ENCODE measurements at regions not wholly inside any gene's neighbourhood (a gene's known extent, or its start where the extent isn't known, plus 50 kb on each side); places are given as distances from the start of the nearest gene placed in this dataset.

DNA sequence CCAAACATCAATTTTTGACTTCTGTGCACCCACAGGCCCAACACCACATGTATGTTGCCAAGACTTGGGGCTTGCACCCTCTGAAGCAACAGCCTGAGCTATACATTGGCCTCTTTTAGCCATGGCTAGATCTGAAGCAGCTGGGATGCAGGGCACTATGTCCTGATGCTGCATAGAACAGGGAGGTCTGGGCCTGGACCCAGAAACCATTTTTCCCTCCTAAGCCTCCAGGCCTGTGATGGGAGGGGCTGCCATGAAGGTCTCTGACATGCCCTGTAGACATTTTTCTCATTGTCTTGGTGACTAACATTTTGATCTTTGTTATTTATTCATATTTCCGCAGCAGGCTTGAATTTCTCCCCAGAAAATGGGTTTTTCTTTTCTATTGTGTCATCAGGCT lies 330.0 kb downstream of the PYDC2 start:
- Histone ChIP-seq H3K4me3 (ENCODE audit: low read depth, low read length) (no peak overlapping the region), H3K36me3 (ENCODE audit: control insufficient read depth, insufficient read depth, low read length) (no peaks in the 10 kb centered on the region), H3K27me3 (ENCODE audit: control insufficient read depth, insufficient read depth, low read length) (no peaks in the 10 kb centered on the region), H3K9me3 (ENCODE audit: control insufficient read depth, insufficient read depth, low read length) (peaks cover 4% of the 10 kb centered on the region), H3K4me1 (ENCODE audit: control insufficient read depth, insufficient read depth, low read length) (no peaks in the 10 kb centered on the region), H3K27ac (ENCODE audit: low read depth, low read length) (no peak overlapping the region)
- DNase-seq (ENCODE audit: low read depth in 4 of 6, low spot score in 6 of 6) = no peak
- WGBS (ENCODE audit: insufficient coverage) = 100% methylated on average over 1 of the region's 1 CpG

DNA sequence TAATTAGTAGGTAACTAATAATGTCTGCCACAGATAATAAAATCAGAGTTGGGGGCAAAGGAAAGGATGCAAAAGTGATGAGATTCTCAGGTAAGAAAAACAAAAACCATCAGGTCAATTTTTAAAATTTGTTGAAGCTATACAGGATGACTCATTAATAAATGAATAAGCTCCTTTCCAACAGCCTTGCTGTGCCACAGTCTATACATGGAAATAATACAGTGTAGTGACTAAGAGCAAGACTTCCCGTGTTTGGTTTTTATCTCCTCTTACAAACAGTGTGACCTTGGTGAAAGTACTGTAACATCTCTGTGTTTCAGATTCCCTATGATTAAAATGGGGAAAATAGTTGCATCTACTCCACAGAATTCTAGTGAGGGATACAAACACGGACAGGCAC lies 331.6 kb downstream of the PYDC2 start:
- peaks cover 4% of the 10 kb centered on the region for H3K9me3 ChIP-seq (ENCODE audit: control insufficient read depth, insufficient read depth, low read length)
- H3K4me1 ChIP-seq (ENCODE audit: control insufficient read depth, insufficient read depth, low read length) = no peaks in the 10 kb centered on the region
- no peaks in the 10 kb centered on the region for H3K27me3 ChIP-seq (ENCODE audit: control insufficient read depth, insufficient read depth, low read length)
- H3K4me3 ChIP-seq (ENCODE audit: low read depth, low read length) = no peak overlapping the region
- H3K27ac ChIP-seq (ENCODE audit: low read depth, low read length) = no peak overlapping the region
- no CpG with 5 or more reads among the region's 2 CpGs for WGBS (ENCODE audit: insufficient coverage)
- no peak for DNase-seq (ENCODE audit: low read depth in 4 of 6, low spot score in 6 of 6)
- no peaks in the 10 kb centered on the region for H3K36me3 ChIP-seq (ENCODE audit: control insufficient read depth, insufficient read depth, low read length)

DNA sequence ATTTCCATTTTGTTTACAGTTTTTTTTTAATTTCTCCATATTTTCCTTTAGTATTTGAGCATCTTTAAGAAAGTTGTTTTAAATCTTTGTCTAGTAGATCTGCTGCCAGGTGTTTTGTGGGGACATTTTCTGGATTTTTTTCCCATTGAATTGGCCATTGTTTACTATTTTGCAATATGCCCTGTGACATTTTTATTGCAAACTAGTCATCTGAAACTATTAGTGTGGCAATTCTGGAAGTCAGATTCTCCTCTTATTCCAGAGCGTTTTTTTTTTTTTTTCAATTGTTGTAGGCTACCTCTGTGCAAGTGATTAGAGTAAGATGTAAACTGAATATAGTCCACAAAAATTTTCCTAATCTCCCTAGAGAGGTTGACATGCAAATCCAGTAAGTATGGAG lies 334.2 kb downstream of the PYDC2 start:
- Histone ChIP-seq H3K4me3 (ENCODE audit: low read depth, low read length) (no peak overlapping the region), H3K36me3 (ENCODE audit: control insufficient read depth, insufficient read depth, low read length) (no peaks in the 10 kb centered on the region), H3K4me1 (ENCODE audit: control insufficient read depth, insufficient read depth, low read length) (no peaks in the 10 kb centered on the region), H3K9me3 (ENCODE audit: control insufficient read depth, insufficient read depth, low read length) (peaks cover 4% of the 10 kb centered on the region), H3K27ac (ENCODE audit: low read depth, low read length) (no peak overlapping the region), H3K27me3 (ENCODE audit: control insufficient read depth, insufficient read depth, low read length) (no peaks in the 10 kb centered on the region)
- WGBS (ENCODE audit: insufficient coverage) = no CpG with 5 or more reads among the region's 1 CpG
- no peak for DNase-seq (ENCODE audit: low read depth in 4 of 6, low spot score in 6 of 6)

DNA sequence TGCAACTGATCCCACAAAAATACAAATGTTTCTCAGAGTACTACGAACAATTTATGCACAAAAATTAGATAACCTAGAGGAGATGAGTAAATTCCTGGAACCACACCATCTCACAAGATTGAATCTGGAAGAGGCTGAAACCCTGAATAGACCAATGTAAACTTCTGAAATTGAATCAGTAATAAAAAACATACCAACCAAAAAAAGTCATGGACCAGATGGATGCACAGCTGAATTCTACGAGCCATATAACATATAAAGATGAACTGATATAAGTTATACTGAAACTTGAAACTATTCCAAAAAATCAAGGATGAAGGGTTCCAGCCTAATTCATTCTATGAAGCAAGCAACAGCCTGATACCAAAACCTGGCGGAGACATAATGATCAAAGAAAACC lies 336.3 kb downstream of the PYDC2 start:
- Histone ChIP-seq H3K4me1 (ENCODE audit: control insufficient read depth, insufficient read depth, low read length) (no peaks in the 10 kb centered on the region), H3K27me3 (ENCODE audit: control insufficient read depth, insufficient read depth, low read length) (no peaks in the 10 kb centered on the region), H3K27ac (ENCODE audit: low read depth, low read length) (no peak overlapping the region), H3K36me3 (ENCODE audit: control insufficient read depth, insufficient read depth, low read length) (no peaks in the 10 kb centered on the region), H3K4me3 (ENCODE audit: low read depth, low read length) (no peak overlapping the region), H3K9me3 (ENCODE audit: control insufficient read depth, insufficient read depth, low read length) (peaks cover 2% of the 10 kb centered on the region)
- DNase-seq (ENCODE audit: low read depth in 4 of 6, low spot score in 6 of 6) = peak in 1 of 6 donors; percentile 61
- WGBS (ENCODE audit: insufficient coverage) = 57% methylated on average over 1 of the region's 3 CpGs

DNA sequence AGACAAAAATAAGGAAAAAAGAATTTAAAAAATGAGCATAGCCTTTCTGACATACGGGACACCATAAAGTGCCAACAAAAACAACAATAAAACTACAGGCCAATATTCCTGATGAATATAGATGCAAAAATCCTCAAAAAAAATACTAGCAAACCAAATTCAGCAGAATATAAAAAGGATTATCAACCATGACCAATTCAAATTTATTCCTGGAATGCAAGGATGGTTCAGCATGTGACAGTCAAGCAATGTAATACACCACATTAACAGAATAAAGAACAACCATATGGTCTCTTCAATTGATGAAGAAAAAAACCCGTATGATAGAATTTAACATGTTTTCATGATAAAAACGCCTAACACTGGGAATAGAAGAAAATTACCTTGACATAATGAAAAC lies 341.7 kb downstream of the PYDC2 start:
- Histone ChIP-seq H3K4me3 (ENCODE audit: low read depth, low read length) (no peak overlapping the region), H3K36me3 (ENCODE audit: control insufficient read depth, insufficient read depth, low read length) (no peaks in the 10 kb centered on the region), H3K4me1 (ENCODE audit: control insufficient read depth, insufficient read depth, low read length) (no peaks in the 10 kb centered on the region), H3K27me3 (ENCODE audit: control insufficient read depth, insufficient read depth, low read length) (no peaks in the 10 kb centered on the region), H3K9me3 (ENCODE audit: control insufficient read depth, insufficient read depth, low read length) (peaks cover 8% of the 10 kb centered on the region), H3K27ac (ENCODE audit: low read depth, low read length) (no peak overlapping the region)
- no peak for DNase-seq (ENCODE audit: low read depth in 4 of 6, low spot score in 6 of 6)
- WGBS (ENCODE audit: insufficient coverage) = no CpG with 5 or more reads among the region's 3 CpGs

DNA sequence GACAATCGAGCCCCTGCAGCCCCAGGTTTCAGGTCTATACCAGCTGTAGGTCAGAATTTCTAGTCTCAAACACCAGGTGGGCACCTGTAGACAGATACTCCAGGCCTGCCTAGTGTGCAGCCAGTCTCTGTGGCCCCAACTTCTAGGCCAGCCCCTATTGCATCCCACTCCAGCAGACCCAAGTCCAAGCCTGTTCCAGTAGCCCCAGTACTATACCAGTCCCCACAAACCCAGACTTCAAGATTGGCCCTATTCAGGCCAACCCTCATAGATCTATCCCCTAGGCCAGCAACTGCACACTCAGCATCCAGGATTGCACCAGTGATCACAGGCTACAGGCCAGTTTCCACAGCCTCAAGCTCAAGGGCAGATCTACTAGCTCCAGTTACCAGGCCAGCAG lies 344.0 kb downstream of the PYDC2 start:
- DNase-seq (ENCODE audit: low read depth in 4 of 6, low spot score in 6 of 6) = no peak
- Histone ChIP-seq H3K9me3 (ENCODE audit: control insufficient read depth, insufficient read depth, low read length) (peaks cover 8% of the 10 kb centered on the region), H3K27me3 (ENCODE audit: control insufficient read depth, insufficient read depth, low read length) (no peaks in the 10 kb centered on the region), H3K4me1 (ENCODE audit: control insufficient read depth, insufficient read depth, low read length) (no peaks in the 10 kb centered on the region), H3K27ac (ENCODE audit: low read depth, low read length) (no peak overlapping the region), H3K4me3 (ENCODE audit: low read depth, low read length) (no peak overlapping the region), H3K36me3 (ENCODE audit: control insufficient read depth, insufficient read depth, low read length) (no peaks in the 10 kb centered on the region)
- 75% methylated on average over 1 of the region's 1 CpG for WGBS (ENCODE audit: insufficient coverage)

DNA sequence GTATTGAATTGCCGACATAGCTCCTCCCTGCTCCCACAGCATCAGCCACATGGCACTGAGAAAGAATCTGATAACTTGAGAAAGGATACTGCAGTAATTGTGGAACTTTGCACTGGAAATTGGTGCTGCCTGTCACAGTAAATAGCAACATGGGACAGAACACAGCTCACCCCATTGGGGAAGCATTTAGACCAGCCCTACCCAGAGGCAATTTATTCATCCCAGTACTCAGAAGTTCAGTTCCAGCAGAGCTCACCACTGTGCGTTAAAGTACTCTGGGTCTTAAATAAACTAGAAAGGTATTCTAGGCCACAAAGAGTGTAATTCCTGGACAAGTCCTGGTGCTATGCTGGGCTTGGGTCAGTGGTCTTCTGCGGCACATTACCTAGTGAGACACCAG lies 347.1 kb downstream of the PYDC2 start:
- H3K9me3 ChIP-seq (ENCODE audit: control insufficient read depth, insufficient read depth, low read length) = peaks cover 3% of the 10 kb centered on the region
- H3K36me3 ChIP-seq (ENCODE audit: control insufficient read depth, insufficient read depth, low read length) = no peaks in the 10 kb centered on the region
- H3K4me3 ChIP-seq (ENCODE audit: low read depth, low read length) = no peak overlapping the region
- no peaks in the 10 kb centered on the region for H3K4me1 ChIP-seq (ENCODE audit: control insufficient read depth, insufficient read depth, low read length)
- WGBS (ENCODE audit: insufficient coverage) = 95% methylated on average over 2 of the region's 3 CpGs
- no peaks in the 10 kb centered on the region for H3K27me3 ChIP-seq (ENCODE audit: control insufficient read depth, insufficient read depth, low read length)
- no peak overlapping the region for H3K27ac ChIP-seq (ENCODE audit: low read depth, low read length)
- DNase-seq (ENCODE audit: low read depth in 4 of 6, low spot score in 6 of 6) = no peak

DNA sequence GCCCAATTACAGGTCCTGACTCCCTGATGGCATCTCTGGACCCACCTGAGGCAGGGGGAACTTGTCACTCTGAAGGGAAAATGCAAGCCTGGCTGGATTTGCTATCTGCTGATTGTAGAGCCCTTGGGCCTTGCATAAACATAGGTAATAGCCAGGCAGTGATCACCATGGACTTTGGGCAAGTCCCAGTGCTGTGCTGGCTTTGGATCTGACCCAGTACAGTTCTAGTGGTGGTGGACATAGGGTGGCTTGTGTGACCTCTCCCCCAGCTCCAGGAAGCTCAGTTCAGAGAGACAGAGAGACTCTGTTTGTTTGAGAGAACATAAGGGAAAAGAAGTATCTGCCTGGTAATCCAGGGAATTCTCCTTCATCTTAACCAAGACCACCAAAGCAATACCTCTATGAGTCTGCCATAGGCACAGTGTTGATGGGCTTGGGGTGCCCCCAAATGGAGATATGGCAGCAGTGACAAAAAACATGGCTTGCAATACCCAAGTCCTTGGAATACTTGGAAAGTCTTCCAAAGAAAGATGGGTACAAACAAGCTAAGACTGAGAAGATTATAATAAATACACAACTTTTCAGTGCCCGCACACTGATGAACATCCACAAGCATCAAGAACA lies 348.5 kb downstream of the PYDC2 start:
- no peaks in the 10 kb centered on the region for H3K36me3 ChIP-seq (ENCODE audit: control insufficient read depth, insufficient read depth, low read length)
- no peak for DNase-seq (ENCODE audit: low read depth in 4 of 6, low spot score in 6 of 6)
- H3K4me1 ChIP-seq (ENCODE audit: control insufficient read depth, insufficient read depth, low read length) = no peaks in the 10 kb centered on the region
- no peak overlapping the region for H3K4me3 ChIP-seq (ENCODE audit: low read depth, low read length)
- H3K27ac ChIP-seq (ENCODE audit: low read depth, low read length) = no peak overlapping the region
- H3K9me3 ChIP-seq (ENCODE audit: control insufficient read depth, insufficient read depth, low read length) = no peaks in the 10 kb centered on the region
- no CpG with 5 or more reads among the region's 1 CpG for WGBS (ENCODE audit: insufficient coverage)
- H3K27me3 ChIP-seq (ENCODE audit: control insufficient read depth, insufficient read depth, low read length) = no peaks in the 10 kb centered on the region

DNA sequence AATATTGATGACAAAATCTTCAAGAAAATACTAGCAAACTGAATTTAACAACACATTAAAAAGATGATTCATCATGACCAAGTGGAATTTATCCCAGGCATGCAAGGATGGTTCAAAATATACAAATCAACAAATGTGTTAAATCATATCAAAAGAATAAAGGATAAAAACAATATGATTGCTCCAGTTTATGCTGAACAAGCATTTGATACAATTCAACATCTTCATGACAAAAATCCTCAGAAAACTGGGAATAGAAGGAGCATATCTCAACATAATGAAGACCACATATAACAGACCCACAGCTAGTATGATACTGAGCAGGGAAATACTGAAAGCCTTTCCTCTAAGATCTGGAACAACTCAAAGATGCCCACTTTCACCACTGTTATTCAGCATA lies 352.3 kb downstream of the PYDC2 start:
- Histone ChIP-seq H3K4me1 (ENCODE audit: control insufficient read depth, insufficient read depth, low read length) (no peaks in the 10 kb centered on the region), H3K36me3 (ENCODE audit: control insufficient read depth, insufficient read depth, low read length) (no peaks in the 10 kb centered on the region), H3K27ac (ENCODE audit: low read depth, low read length) (no peak overlapping the region), H3K9me3 (ENCODE audit: control insufficient read depth, insufficient read depth, low read length) (no peaks in the 10 kb centered on the region), H3K27me3 (ENCODE audit: control insufficient read depth, insufficient read depth, low read length) (no peaks in the 10 kb centered on the region), H3K4me3 (ENCODE audit: low read depth, low read length) (no peak overlapping the region)
- no peak for DNase-seq (ENCODE audit: low read depth in 4 of 6, low spot score in 6 of 6)

DNA sequence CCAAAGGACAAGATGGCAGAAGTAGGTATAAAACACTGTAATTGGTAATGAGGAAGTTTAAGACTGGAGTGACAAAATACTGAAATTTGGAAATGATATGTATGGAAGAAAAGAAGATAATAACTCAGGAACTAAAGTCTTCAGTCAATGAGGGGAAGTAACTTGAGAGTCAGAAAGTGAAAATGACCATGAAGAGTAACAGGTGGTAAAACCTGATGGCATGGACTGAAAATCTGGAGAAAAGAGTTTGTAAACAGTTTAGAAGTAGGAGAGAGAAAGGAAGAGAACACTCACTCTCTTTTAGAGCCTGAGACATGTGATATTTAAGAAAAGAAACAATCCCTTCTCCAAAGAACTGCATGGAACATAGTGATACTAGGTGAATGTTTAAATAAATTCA lies 387.9 kb downstream of the PYDC2 start:
- Histone ChIP-seq H3K4me3 (ENCODE audit: low read depth, low read length) (no peak overlapping the region), H3K27ac (ENCODE audit: low read depth, low read length) (no peak overlapping the region), H3K36me3 (ENCODE audit: control insufficient read depth, insufficient read depth, low read length) (no peaks in the 10 kb centered on the region), H3K27me3 (ENCODE audit: control insufficient read depth, insufficient read depth, low read length) (no peaks in the 10 kb centered on the region), H3K9me3 (ENCODE audit: control insufficient read depth, insufficient read depth, low read length) (no peaks in the 10 kb centered on the region), H3K4me1 (ENCODE audit: control insufficient read depth, insufficient read depth, low read length) (no peaks in the 10 kb centered on the region)
- no peak for DNase-seq (ENCODE audit: low read depth in 4 of 6, low spot score in 6 of 6)
